Inflammatory macrophage (primary cell): ENCODE measurements at regions not wholly inside any gene's neighbourhood (a gene's known extent, or its start where the extent isn't known, plus 50 kb on each side); places are given as distances from the start of the nearest gene placed in this dataset.
"Not testable (repeated sequence)": the region's sequence is repeated elsewhere in the genome, so short reads cannot be mapped to it uniquely, and the experiment has no call there.

ENCODE experiments used
- DNase-seq, 2 donors: peaks; one replicate each; pipeline ENCODE4 v3.0.0-alpha.2; 2020 to 2022

DNA sequence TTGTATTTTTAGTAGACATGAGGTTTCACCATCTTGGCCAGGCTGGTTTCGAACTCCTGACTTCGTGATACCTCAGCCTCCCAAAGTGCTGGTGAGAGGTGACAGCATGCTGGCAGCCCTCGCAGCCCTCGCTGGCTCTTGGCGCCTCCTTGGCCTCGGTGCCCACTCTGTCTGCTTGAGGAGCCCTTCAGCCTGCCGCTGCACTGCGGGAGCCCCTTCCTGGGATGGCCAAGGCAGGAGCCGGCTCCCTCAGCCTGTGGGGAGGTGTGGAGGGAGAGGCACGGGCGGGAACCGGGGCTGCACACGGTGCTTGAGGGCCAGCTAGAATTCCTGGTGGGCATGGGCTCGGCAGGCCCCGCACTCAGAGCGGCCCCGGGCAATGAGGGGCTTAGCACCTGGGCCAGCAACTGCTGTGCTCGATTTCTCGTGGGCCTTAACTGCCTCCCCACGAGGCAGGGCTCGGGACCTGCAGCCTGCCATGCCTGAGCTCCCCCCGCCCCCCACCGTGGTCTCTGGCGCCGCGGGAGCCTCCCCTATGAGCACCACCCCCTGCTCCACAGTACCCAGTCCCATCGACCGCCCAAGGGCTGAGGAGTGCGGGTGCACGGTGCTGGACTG is 96.5 kb upstream of the RHOBTB1 start:
- no peak for DNase-seq

DNA sequence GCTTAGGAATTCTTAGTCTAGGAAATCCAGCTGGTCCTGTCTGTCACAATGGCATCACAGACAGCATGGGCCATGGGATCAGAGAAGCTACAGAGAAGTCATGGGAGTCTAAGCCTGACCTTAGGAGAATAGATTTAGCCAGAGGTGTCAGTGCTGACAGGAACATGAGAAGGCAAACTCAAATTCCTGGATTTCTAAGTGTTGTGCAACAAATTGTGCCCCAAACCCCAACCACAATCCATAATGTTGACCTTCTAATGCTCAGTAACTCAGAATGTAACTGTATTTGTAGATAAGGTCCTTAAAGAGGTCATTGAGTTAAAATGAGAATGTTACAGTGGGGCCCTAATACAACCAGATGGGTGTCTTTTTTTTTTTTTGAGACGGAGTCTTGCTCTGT is 95.9 kb upstream of the RHOBTB1 start:
- no peak for DNase-seq

DNA sequence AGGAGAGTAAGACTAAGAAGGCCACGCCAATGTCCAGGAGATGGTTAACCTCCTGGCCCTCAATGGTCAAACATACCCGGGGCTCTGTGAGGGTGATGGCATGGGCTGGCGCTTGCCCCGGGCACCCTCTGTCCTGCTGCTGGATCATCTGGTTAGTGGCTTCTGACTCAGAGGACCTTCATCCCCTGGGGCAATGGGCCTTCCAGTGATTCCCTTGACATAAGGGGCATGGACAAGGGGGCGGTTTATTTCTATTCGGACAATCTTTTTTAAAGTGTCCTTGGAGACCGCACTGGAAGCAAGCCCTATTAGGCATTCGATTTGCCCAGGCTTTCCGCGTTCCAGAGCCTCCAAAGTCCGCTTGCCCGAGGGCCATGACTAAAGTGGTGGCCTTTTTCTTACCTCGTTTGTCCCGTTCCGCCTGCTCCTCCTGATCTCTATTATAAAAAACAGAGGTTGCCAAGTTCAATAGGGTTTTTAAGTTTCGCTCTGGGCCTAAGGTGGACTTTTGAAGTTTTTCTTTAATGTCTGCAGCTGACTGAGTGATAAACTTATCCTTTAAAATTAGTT is 93.4 kb upstream of the RHOBTB1 start:
- DNase-seq: not testable (repeated sequence)

DNA sequence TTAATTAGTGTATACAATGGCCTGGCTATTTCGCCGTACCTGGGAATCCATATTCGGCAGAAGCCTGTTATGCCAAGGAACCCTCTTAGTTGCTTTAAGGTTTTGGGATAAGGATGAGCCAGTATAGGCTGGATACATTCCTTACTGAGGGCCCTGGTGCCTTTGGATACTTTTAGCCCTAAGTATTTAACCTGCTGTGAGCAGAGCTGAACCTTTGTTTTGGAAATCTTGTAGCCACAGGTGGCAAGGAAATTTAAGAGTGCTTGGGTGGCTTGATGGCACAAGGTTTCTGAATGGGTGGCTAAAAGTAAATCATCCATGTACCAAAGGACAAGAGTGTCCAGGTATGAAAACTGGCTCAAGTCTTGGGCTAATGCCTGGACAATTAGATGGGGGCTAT is 92.2 kb upstream of the RHOBTB1 start:
- DNase-seq: not testable (repeated sequence)

DNA sequence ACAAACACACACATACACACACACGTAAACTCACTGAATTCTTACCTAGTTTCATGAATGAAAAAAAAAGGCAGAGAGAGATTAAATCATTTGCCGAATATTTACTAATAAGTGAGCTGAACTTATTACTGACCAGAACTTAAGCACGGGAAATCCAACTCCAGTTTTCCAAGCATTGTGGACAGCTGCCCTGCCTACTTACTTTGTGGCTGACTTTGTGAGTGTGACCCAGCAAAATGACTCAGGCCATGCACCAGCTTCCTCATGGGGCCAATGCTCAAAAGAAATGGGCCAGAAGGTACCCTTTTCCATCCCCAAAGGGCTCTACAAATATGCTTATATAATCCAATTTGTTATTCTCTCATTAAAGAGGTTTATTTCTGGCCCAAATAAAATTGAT is 87.4 kb upstream of the RHOBTB1 start:
- no peak for DNase-seq

DNA sequence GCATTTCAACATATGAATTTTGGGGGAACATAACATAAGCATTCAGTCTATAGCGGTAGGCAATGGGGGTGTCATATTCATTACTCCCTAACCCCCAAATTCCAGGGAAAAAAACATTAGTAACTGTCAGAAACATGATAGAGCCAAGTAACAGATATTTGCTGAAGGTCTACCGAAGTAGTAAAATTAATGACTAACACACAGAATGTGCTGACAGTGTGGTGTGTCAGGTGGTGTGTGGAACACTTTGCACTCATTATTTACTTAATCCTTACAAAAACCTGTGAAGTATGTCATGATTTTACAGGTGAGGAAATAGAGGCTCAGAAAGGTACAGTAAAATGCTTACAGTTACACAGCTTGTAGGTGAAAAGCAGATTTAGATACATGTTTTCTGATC is 85.4 kb upstream of the RHOBTB1 start:
- no peak for DNase-seq

DNA sequence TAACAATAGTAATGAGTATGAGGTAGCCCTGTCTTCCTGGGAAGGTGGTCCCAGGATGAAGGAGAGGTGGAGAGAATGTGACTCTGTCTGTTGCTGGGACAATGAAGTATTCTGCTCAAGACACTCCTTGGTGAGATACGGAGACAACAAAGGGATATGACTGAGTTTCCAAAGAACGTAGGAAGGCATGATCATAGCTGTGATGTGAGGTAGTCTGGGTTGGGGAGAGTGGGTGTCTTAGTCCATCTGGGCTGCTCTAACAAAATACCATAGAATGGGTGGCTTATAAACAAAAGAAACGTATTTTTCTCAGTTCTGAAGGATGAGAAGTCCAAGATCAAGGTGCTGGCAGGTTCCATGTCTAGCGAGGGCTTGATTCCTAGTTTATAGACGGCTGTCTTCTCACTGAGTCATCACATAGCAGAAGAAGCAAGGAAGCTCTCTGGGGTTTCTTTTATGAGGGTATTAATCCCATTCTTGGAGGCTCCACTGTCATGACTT is 84.9 kb upstream of the RHOBTB1 start:
- DNase-seq: no peak

DNA sequence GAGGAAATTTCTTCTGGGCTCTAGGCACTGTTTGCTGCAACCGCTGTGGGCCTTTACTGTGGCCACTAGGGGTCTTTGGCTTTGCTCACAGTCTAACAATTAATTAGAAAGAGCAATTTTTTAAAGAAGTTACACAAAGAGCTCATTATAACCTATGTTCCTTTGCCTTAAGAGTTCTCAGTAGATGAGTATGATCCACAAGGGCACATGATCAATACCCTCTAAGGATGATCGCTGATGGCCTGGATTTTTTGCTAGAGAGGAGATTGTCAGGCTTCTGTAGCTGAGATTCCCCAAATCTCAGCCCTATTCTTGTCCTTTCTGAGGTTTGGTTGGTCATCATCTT is 80.8 kb upstream of the RHOBTB1 start:
- DNase-seq: no peak

DNA sequence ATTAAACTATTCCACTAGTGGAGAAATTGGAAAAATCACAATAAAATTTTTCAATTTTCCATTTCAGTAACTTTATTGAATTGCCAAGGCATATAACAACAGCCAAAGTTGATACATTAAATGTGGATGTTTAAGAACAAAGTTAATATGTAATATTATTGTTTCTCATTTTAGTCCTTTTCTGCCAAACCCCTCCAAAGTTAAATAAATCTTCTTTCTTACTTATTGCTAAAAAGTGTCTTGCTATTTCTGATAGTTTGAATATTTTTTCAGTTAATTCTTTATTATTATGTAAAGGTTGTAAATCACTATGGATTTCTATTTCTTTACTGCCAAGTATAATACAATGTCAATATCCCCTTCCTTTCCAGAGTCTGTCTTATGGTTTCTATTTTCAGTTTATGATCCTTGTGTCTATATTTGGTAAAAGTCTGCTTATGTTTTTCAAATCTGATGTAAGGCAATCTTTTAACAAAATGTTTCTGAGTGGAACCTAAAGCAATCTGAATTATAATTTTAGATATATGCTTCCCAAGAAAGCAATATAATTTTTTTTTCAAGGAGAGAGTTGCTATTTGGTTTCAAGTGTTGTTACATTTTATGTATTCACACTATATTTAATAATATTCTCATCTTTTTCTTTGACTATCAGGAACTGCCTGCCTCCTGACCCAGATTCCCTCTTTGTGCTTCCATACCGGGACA is 80.3 kb upstream of the RHOBTB1 start:
- DNase-seq: no peak

DNA sequence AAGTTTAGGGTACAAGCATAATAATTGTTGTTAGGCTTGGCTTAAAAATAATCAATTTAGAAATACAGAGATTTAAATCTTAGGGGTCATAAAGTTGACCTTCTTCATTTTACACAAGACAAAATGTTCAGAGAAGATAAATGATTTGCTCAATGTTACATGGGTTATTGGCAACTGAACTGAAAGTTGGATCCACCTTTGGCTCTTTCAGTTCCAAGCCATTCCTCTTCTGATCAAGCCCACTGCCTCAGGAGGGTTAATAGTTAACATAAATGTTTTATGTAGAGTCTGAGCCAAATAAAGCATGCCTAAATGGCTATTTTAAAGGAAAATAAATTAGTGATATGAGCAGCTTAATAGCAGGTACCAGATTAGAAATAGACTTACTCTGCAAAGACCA is 79.1 kb upstream of the RHOBTB1 start:
- no peak for DNase-seq

DNA sequence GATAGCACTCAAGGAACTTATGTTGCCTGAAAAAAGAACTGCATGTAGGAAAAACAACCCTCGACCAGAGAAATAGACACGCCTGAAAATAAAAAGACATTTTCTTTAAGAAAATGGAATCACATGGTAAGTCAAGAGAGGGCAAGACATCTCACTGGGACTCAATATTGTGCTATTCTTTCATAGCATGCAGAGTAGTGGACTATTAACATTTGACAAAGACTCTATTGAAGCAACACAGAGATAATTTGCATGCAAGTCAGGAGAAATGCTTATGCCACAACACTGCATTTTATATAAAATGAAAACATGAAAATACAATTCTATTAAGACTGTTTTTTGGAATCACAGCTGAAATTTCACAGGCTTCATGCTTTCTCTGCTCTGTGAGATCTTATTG is 77.9 kb upstream of the RHOBTB1 start:
- DNase-seq: no peak

DNA sequence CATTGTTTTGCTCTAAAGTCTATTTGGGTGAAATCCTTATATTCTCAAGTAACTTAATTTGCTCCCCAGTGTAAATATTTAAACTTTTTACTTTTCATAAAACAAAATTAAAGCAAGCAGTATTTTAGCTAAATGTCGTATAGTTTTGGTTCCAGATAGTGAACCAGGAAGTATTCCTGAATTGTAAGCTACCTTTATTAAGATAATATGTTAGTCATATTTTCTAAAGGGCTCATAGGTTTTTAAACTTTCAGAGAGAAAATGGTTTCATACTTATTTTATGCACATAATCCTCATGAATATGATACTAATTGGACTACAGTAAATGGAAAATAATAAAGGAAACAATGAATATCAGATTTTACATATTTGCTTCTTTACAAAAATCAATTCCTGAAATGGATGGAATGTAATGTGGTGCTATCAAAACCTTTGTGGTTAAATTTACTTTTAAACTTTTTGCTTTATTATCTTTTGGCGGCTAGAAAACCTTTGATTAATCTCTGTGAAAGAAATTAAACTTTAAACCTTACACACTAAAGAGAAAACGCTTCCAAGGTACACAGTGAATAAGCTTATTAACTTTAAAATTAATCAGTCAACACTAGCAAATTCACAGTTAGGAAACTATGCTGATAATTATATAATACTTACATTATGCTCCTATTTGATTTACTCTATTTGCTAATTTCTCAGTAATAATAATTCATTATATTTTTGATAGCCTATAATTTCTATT is 76.6 kb upstream of the RHOBTB1 start:
- DNase-seq: no peak

DNA sequence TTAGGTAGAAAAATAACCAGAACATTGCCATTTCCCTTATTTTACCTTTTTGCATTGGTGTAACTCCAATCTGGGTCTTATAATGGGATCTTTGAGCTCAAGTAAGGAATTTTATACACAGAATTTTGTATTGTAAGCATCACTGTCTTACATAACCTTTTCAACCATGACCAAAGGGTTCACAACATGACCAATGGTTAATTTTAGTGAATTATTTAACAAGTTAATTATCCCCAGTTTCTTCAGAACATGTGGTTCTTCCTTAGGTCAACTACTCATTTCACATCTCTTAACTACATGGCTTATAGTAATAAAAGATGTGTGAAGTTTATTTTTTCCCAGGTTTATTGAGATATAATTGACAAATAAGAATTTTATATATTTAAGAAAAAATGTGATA is 74.2 kb upstream of the RHOBTB1 start:
- no peak for DNase-seq

DNA sequence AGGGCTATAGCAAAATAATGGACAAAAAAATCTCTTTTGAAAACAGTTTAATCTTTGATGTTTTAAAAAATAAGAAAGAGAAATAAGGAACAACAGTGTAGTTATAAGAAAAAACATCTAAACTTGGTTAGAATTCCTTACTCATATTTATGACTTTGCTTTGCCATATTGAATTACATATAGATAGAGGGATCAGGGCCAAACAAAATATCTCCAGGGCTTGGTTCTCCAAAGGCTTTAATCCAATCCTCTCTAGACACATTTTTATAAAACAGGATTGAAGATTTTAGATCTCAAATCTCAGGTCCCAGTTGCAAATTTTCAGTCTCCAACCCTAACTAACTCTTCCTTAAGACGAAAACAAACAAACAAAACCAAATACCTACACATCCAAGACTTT is 72.6 kb upstream of the RHOBTB1 start:
- no peak for DNase-seq

DNA sequence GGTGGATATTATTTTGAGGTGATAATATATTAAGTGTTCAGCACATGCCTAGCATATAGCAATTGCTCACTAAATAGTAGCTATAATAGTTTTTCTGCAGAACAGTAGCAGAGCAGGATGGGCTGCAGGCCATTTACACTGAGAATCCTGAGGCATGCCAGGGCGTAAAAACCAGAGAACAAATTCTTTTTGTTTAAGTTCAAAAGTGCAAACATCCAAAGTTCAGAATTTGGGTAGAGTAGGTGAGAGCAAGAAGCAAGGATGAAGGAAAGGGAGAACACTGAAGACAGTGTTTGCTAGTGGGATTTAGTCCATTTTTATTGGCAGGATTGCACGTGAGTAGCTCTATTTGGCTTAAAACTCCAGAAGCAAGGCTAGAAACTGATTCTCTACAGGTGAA is 72.0 kb upstream of the RHOBTB1 start:
- DNase-seq: no peak

DNA sequence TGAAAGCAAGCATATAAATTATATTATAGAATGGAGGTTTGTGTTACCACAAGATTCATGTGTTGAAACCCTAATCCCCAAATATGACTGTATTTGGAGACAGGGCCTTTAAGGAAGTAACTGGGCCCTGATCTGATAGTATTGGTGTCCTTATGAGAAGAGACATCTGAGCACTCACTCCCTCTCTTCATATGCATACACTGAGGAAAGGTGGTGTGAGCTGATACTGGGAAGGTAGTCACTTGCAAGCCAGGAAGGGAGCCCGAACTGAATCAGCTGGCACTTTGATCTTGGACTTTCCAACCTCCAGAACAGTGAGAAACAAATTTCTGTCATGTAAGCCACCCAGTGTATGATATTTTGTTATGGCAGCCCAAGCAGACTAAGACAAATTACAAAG is 66.9 kb upstream of the RHOBTB1 start:
- DNase-seq: no peak

DNA sequence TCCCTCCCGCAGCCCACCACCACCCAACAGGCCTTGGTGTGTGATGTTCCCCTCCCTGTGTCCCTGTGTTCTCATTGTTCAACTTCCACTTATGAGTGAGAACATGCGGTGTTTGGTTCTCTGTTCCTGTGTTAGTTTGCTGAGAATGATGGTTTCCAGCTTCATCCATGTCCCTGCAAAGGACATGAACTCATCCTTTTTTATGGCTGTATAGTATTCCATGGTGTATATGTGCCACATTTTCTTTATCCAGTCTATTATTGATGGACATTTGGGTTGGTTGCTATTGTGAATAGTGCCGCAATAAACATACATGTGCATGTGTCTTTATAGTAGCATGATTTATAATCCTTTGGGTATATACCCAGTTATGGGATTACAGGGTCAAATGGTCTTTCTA is 59.1 kb upstream of the RHOBTB1 start:
- DNase-seq: not testable (repeated sequence)

DNA sequence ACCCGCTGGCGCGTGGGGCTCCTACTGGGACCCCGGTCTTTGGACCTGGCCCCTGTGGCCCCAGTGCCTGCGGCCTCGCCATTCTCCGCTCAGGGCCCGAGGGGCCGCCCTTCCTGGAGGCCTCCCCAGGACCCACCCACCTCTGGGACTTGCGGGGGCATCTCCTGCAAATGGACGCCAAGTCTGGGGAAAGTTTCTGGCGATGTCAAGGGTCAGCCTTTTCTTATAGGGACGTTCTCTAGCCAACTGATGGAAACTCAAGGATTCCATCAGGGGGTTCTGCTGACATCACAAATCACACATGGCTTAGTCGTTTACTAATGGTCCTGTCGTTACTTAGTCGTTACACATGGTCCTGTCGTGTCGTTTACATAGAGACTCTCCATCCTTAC is 57.7 kb upstream of the RHOBTB1 start:
- no peak for DNase-seq

DNA sequence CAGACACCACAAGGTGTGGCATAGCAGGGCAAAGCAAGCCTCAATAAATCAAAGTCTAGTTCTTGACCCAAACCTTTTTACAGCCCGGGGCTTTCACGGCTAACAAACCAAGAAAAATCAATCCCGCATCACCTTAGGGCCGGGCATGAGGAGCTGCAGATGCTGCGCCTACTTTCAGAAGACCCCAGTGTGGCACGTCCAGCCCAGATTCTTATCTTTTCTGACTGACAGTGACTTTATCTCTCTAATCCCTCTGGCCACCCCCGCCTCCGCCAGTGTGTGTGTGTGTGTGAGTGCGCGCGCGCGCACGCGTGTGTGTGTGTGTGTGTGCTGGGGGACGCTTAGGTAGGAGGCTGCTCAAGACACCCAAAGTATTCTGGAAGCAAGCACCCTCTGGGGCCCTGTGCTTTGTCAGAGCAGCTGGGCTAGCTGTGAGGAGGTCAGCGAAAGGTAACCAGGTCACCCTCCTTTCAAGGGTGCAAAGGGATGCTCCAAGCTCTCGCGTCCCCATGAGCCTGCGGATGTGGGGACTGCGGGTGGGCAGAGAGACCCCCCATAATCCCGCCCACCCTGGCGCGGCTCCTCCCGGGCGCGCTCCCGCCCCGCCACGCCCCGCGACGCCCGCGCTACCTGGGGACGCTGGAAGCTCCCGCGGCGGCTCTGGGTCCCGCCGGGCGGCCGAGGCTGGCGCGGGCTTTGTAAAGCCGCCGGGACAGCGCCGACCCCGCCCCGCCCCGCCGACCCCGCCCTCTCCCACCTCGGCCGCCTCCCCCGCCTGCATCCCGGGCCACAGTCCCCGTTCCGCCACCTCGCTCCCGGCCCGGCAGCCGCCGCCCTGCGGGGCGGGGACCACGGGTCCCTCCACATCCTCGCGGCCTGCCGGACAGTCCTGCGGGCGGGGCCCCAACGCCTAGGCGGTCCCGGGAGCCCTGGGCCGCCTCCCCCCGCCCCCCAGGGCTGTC is 57.1 kb upstream of the RHOBTB1 start:
- DNase-seq: no peak

DNA sequence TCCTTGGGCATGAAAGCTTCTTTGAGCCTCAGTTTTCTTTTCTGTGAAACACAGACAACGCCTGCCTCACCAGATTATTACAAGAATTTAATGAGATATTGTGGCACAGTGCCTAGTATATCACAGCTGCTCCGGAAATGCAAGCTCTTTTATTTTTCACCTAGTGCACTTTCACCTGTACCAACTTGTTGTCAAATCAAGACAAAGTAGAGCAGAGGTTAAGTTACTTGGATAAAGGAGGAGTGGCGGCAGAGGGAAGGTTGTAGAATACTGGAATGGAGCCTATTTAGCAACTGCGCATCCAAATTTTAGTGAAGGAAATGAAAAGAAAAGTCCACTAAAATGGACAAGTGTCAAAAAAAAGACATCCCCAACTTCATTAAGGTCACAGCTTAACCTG is 54.9 kb upstream of the RHOBTB1 start:
- no peak for DNase-seq

DNA sequence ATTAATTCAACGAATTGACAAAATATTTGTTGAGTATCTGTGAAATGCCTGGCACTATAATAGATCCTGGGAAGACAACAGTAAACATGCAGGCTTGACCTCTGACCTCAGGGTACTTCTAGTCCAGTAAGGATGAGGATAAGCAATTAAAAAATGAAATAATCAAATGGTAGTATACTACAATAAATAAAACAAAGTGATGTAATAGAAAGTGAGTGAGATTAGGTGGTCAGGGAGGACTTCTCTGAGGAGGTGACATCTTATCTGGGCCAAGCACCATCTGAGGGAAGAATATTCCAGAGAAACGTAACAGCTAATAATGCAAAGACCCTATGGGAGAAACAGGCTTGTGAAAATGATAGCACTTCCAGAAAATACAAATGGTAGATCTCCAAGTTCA is 50.1 kb upstream of the RHOBTB1 start:
- no peak for DNase-seq
